CD14-positive monocyte (primary cell): ENCODE measurements at regions not wholly inside any gene's neighbourhood (a gene's known extent, or its start where the extent isn't known, plus 50 kb on each side); places are given as distances from the start of the nearest gene placed in this dataset.

ENCODE experiments used
- DNase-seq, 3 donors: peaks; one replicate each; pipeline ENCODE4 v3.0.0-alpha.2; 2011 to 2022
- H2AFZ ChIP-seq: 2 replicates; pipeline ENCODE4 v1.6.0; 2012; ENCODE audit warnings: mild to moderate bottlenecking, low read depth, low read length, inconsistent platforms; ENCODE audit not compliant: insufficient read depth, poor library complexity, severe bottlenecking
- H3K27ac ChIP-seq, 2 donors: 1 replicate in 1 of 2; 2 replicates in 1 of 2; pipeline ENCODE4 v1.5.1; 2012 to 2013; ENCODE audit warnings: low read length in 2 of 2, control low read depth in 1 of 2, inconsistent platforms in 1 of 2, low read depth in 1 of 2, mild to moderate bottlenecking in 1 of 2
- H3K27me3 ChIP-seq, 2 donors: one replicate each; pipeline versions ENCODE4 v1.6.0 to v1.6.1; 2011 to 2013; ENCODE audit warnings: low read length in 2 of 2; ENCODE audit not compliant: control insufficient read depth in 2 of 2, insufficient read depth in 2 of 2
- H3K36me3 ChIP-seq, 2 donors: replicated peaks in 1 of 2; 1 replicate in 1 of 2; 2 replicates in 1 of 2; pipeline versions ENCODE4 v1.5.1 to v1.6.1; 2012 to 2013; ENCODE audit warnings: low read length in 2 of 2, control low read depth in 1 of 2, inconsistent platforms in 1 of 2, mild to moderate bottlenecking in 1 of 2; ENCODE audit not compliant: insufficient read depth in 2 of 2, control insufficient read depth in 1 of 2
- H3K4me1 ChIP-seq, 2 donors: 1 replicate in 1 of 2; 2 replicates in 1 of 2; pipeline versions ENCODE4 v1.5.1 to v1.6.1; 2012 to 2013; ENCODE audit warnings: low read length in 2 of 2, control low read depth in 1 of 2, inconsistent platforms in 1 of 2, mild to moderate bottlenecking in 1 of 2, moderate library complexity in 1 of 2; ENCODE audit not compliant: insufficient read depth in 2 of 2, control insufficient read depth in 1 of 2
- H3K4me2 ChIP-seq: replicated peaks from 2 replicates; pipeline ENCODE3; 2012; ENCODE audit warnings: low read length, moderate library complexity, mild to moderate bottlenecking; ENCODE audit not compliant: poor library complexity, severe bottlenecking; ENCODE audit errors: extremely low read depth
- H3K4me3 ChIP-seq, 3 experiments: fragments of 200-600 bp in 1 of 3; sonication (generic) in 1 of 3; replicated peaks in 1 of 3; 1 replicate in 2 of 3; 2 replicates in 1 of 3; pipeline ENCODE4 v1.5.1; 2011 to 2013; ENCODE audit warnings: low read length in 3 of 3, mild to moderate bottlenecking in 3 of 3, control low read depth in 2 of 3, low read depth in 2 of 3, inconsistent platforms in 1 of 3, moderate library complexity in 1 of 3
- H3K79me2 ChIP-seq: 2 replicates; pipeline ENCODE4 v1.6.0; 2012; ENCODE audit warnings: mild to moderate bottlenecking, control low read depth, inconsistent platforms, low read length, moderate library complexity; ENCODE audit not compliant: insufficient read depth
- H3K9ac ChIP-seq: 2 replicates; pipeline ENCODE4 v1.6.0; 2017; ENCODE audit warnings: low read length, mild to moderate bottlenecking; ENCODE audit not compliant: insufficient read depth, poor library complexity, severe bottlenecking
- H3K9me3 ChIP-seq, 2 donors: replicated peaks in 1 of 2; 1 replicate in 1 of 2; 2 replicates in 1 of 2; pipeline versions ENCODE4 v1.5.1 to v1.6.1; 2012 to 2013; ENCODE audit warnings: low read length in 2 of 2, control low read depth in 1 of 2; ENCODE audit not compliant: control insufficient read depth in 1 of 2, insufficient read depth in 1 of 2
- H4K20me1 ChIP-seq: 2 replicates; pipeline ENCODE4 v1.6.0; 2012; ENCODE audit warnings: mild to moderate bottlenecking, low read length, control low read depth, moderate library complexity; ENCODE audit not compliant: insufficient read depth
- H3K27ac Mint-ChIP-seq, 7 donors: one replicate each; pipeline ENCODE4 v1.8.0; 2020; ENCODE audit warnings: mild to moderate bottlenecking in 7 of 7, mixed read lengths in 7 of 7, moderate library complexity in 6 of 7, inconsistent platforms in 2 of 7
- H3K27me3 Mint-ChIP-seq, 3 donors: one replicate each; pipeline ENCODE4 v1.8.0; 2021 to 2022; ENCODE audit warnings: low read depth in 3 of 3, mild to moderate bottlenecking in 3 of 3, mixed read lengths in 3 of 3, moderate library complexity in 3 of 3, inconsistent platforms in 1 of 3
- H3K36me3 Mint-ChIP-seq, 2 donors: one replicate each; pipeline ENCODE4 v1.8.0; 2020; ENCODE audit warnings: mixed read lengths in 2 of 2, inconsistent platforms in 1 of 2, mild to moderate bottlenecking in 1 of 2
- H3K4me1 Mint-ChIP-seq: one replicate; pipeline ENCODE4 v1.8.0; 2020; ENCODE audit warnings: mild to moderate bottlenecking, mixed read lengths
- H3K4me3 Mint-ChIP-seq, 2 donors: one replicate each; pipeline ENCODE4 v1.8.0; 2020; ENCODE audit warnings: mild to moderate bottlenecking in 2 of 2, mixed read lengths in 2 of 2, moderate library complexity in 1 of 2
- H3K9me3 Mint-ChIP-seq, 7 donors: one replicate each; pipeline ENCODE4 v1.8.0; 2020 to 2022; ENCODE audit warnings: mixed read lengths in 7 of 7, mild to moderate bottlenecking in 6 of 7, moderate library complexity in 6 of 7, inconsistent platforms in 2 of 7
- WGBS: methylation state at CpG from one replicate; pipeline ENCODE4 v1.1.5; 2013; ENCODE audit warnings: missing lambda C conversion rate; ENCODE audit not compliant: insufficient coverage; 5-methylcytosine and 5-hydroxymethylcytosine counted together
- intact Hi-C, 2 donors: fragments of 100-400 bp; cut with micrococcal nuclease; formaldehyde crosslinking; loops; one replicate each; pipeline versions ENCODE4 v1.15.0 to v1.15.1; 2023
- TF ChIP-seq, protein P1 (sequence below): fragments of 200-600 bp; IDR thresholded peaks from one replicate; pipeline ENCODE4 v1.8.0; 2022; ENCODE audit warnings: antibody characterized with exemption, mild to moderate bottlenecking

- Histone ChIP-seq H3K9me3 (no peaks in the 10 kb centered on the region), H3K4me3 (no peak overlapping the region), H3K4me2 (no peak overlapping the region), H3K27me3 (no peaks in the 10 kb centered on the region), H3K79me2 (no peaks in the 10 kb centered on the region), H3K9ac (no peak overlapping the region), H3K36me3 (no peaks in the 10 kb centered on the region), H3K27ac (no peak overlapping the region), H2AFZ (no peak overlapping the region), H3K4me1 (no peaks in the 10 kb centered on the region), H4K20me1 (no peaks in the 10 kb centered on the region)
- Mint-ChIP-seq H3K4me1 (no peaks in the 10 kb centered on the region), H3K9me3 (peaks cover 0 to 3% (median 0%) of the 10 kb centered on the region in 7 donors), H3K27ac (no peak overlapping the region), H3K36me3 (no peaks in the 10 kb centered on the region), H3K4me3 (no peak overlapping the region), H3K27me3 (peaks cover 0 to 2% (median 1%) of the 10 kb centered on the region in 3 donors)
- intact Hi-C loops: no loop called here
- no CpG with 5 or more reads among the region's 2 CpGs for WGBS
- DNase-seq: no peak
- TF ChIP-seq, protein P1, sequence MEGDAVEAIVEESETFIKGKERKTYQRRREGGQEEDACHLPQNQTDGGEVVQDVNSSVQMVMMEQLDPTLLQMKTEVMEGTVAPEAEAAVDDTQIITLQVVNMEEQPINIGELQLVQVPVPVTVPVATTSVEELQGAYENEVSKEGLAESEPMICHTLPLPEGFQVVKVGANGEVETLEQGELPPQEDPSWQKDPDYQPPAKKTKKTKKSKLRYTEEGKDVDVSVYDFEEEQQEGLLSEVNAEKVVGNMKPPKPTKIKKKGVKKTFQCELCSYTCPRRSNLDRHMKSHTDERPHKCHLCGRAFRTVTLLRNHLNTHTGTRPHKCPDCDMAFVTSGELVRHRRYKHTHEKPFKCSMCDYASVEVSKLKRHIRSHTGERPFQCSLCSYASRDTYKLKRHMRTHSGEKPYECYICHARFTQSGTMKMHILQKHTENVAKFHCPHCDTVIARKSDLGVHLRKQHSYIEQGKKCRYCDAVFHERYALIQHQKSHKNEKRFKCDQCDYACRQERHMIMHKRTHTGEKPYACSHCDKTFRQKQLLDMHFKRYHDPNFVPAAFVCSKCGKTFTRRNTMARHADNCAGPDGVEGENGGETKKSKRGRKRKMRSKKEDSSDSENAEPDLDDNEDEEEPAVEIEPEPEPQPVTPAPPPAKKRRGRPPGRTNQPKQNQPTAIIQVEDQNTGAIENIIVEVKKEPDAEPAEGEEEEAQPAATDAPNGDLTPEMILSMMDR: no peak
Measured at GRCh38 chr11:92317721-92318120, 93.1 kb downstream of the FAT3 start.

- intact Hi-C loops: no loop called here
- peaks cover 0 to 5% (median 0%) of the 10 kb centered on the region in 7 donors for H3K9me3 Mint-ChIP-seq
Measured at GRCh38 chr11:92322225-92322624, 97.6 kb downstream of the FAT3 start.

More at GRCh38 chr11:92322225-92322624, 97.6 kb downstream of the FAT3 start:
- no peaks in the 10 kb centered on the region for H3K36me3 Mint-ChIP-seq
- no peak for DNase-seq
- H4K20me1 ChIP-seq: no peaks in the 10 kb centered on the region
- H3K27me3 Mint-ChIP-seq: peaks cover 0 to 2% (median 0%) of the 10 kb centered on the region in 3 donors
- 100% methylated on average over 1 of the region's 3 CpGs for WGBS
- H3K79me2 ChIP-seq: no peaks in the 10 kb centered on the region
- no peaks in the 10 kb centered on the region for H3K4me1 ChIP-seq
- no peaks in the 10 kb centered on the region for H3K27me3 ChIP-seq
- no peak overlapping the region for H3K4me2 ChIP-seq
- H3K4me3 ChIP-seq: no peak overlapping the region
- H2AFZ ChIP-seq: no peak overlapping the region
- no peaks in the 10 kb centered on the region for H3K36me3 ChIP-seq
- no peak overlapping the region for H3K27ac ChIP-seq
- H3K4me1 Mint-ChIP-seq: no peaks in the 10 kb centered on the region
- no peak overlapping the region for H3K27ac Mint-ChIP-seq
- TF ChIP-seq, protein P1: no peak
- H3K9ac ChIP-seq: no peak overlapping the region
- no peak overlapping the region for H3K4me3 Mint-ChIP-seq
- H3K9me3 ChIP-seq: no peaks in the 10 kb centered on the region
